ENCODE measurements at regions not wholly inside any gene's neighbourhood (a gene's known extent, or its start where the extent isn't known, plus 50 kb on each side); places are given as distances from the start of the nearest gene placed in this dataset.

GRCh38 chr14:85439696-85440328 is 90.1 kb upstream of the FLRT2 start:
- Histone ChIP-seq H3K36me3 (ENCODE audit: control insufficient read depth in 2 of 3, insufficient read depth in 3 of 3, low read length in 3 of 3) (no peaks in the 10 kb centered on the region), H3K4me1 (ENCODE audit: control insufficient read depth in 2 of 3, insufficient read depth in 2 of 3, low read depth in 1 of 3, low read length in 3 of 3) (no peaks in the 10 kb centered on the region), H3K9ac (ENCODE audit: low read length in 3 of 3) (no peak overlapping the region), H3K27ac (ENCODE audit: low read depth in 2 of 2, low read length in 2 of 2) (no peak overlapping the region), H3K27me3 (ENCODE audit: control insufficient read depth, insufficient read depth, low read length) (no peaks in the 10 kb centered on the region), H3K4me3 (ENCODE audit: low read length in 3 of 3) (no peak overlapping the region), H3K9me3 (ENCODE audit: control insufficient read depth in 2 of 3, insufficient read depth in 1 of 3, low read length in 3 of 3) (no peaks in the 10 kb centered on the region)
- no peak for TF ChIP-seq CTCF (IDR thresholded peaks at IDR 0.05; ENCODE audit: borderline replicate concordance, extremely low read depth, insufficient read depth)
- FAIRE-seq = no peak
- DNase-seq = no peak
- intact Hi-C loops (cut with DNase I) = no loop called here

GRCh38 chr14:85441909-85442643 is 87.9 kb upstream of the FLRT2 start:
- H3K4me1 ChIP-seq (ENCODE audit: control insufficient read depth in 2 of 3, insufficient read depth in 2 of 3, low read depth in 1 of 3, low read length in 3 of 3) = no peaks in the 10 kb centered on the region
- no peaks in the 10 kb centered on the region for H3K27me3 ChIP-seq (ENCODE audit: control insufficient read depth, insufficient read depth, low read length)
- H3K9ac ChIP-seq (ENCODE audit: low read length in 3 of 3) = no peak overlapping the region
- no peak for FAIRE-seq
- DNase-seq = no peak
- no peak overlapping the region for H3K4me3 ChIP-seq (ENCODE audit: low read length in 3 of 3)
- intact Hi-C loops (cut with DNase I) = no loop called here
- no peak for TF ChIP-seq CTCF (IDR thresholded peaks at IDR 0.05; ENCODE audit: borderline replicate concordance, extremely low read depth, insufficient read depth)
- no peak overlapping the region for H3K27ac ChIP-seq (ENCODE audit: low read depth in 2 of 2, low read length in 2 of 2)
- H3K36me3 ChIP-seq (ENCODE audit: control insufficient read depth in 2 of 3, insufficient read depth in 3 of 3, low read length in 3 of 3) = no peaks in the 10 kb centered on the region
- no peaks in the 10 kb centered on the region for H3K9me3 ChIP-seq (ENCODE audit: control insufficient read depth in 2 of 3, insufficient read depth in 1 of 3, low read length in 3 of 3)

GRCh38 chr14:85442996-85443395 is 86.9 kb upstream of the FLRT2 start:
- DNase-seq = no peak
- no peak for FAIRE-seq
- Histone ChIP-seq H3K9me3 (ENCODE audit: control insufficient read depth in 2 of 3, insufficient read depth in 1 of 3, low read length in 3 of 3) (no peaks in the 10 kb centered on the region), H3K36me3 (ENCODE audit: control insufficient read depth in 2 of 3, insufficient read depth in 3 of 3, low read length in 3 of 3) (no peaks in the 10 kb centered on the region), H3K27me3 (ENCODE audit: control insufficient read depth, insufficient read depth, low read length) (no peaks in the 10 kb centered on the region), H3K4me3 (ENCODE audit: low read length in 3 of 3) (no peak overlapping the region), H3K9ac (ENCODE audit: low read length in 3 of 3) (no peak overlapping the region), H3K4me1 (ENCODE audit: control insufficient read depth in 2 of 3, insufficient read depth in 2 of 3, low read depth in 1 of 3, low read length in 3 of 3) (no peaks in the 10 kb centered on the region), H3K27ac (ENCODE audit: low read depth in 2 of 2, low read length in 2 of 2) (no peak overlapping the region)
- intact Hi-C loops (cut with DNase I) = no loop called here
- no peak for TF ChIP-seq CTCF (IDR thresholded peaks at IDR 0.05; ENCODE audit: borderline replicate concordance, extremely low read depth, insufficient read depth)

Data from kidney (tissue), 13 donors.